GM21825 (cell line): ENCODE measurements at regions not wholly inside any gene's neighbourhood (a gene's known extent, or its start where the extent isn't known, plus 50 kb on each side); places are given as distances from the start of the nearest gene placed in this dataset.
"Not testable (repeated sequence)": the region's sequence is repeated elsewhere in the genome, so short reads cannot be mapped to it uniquely, and the experiment has no call there.

ENCODE experiments used
- ATAC-seq: cut with Tn5 transposase; IDR thresholded peaks from one replicate; pipeline ENCODE4 v1.9.1; 2021; ENCODE audit warnings: mild to moderate bottlenecking, moderate library complexity; ENCODE audit not compliant: unreplicated experiment

- no peak for ATAC-seq
Measured at GRCh38 chr6:40849546-40849945, 189.5 kb downstream of the UNC5CL start.

- ATAC-seq, result no peak
Measured at GRCh38 chr6:40848868-40849514, 190.0 kb downstream of the UNC5CL start.

GRCh38 chr6:40848038-40848437 is 191.0 kb downstream of the UNC5CL start:
- no peak for ATAC-seq

GRCh38 chr6:40845553-40845952 is 193.5 kb downstream of the UNC5CL start:
- ATAC-seq, result no peak

- ATAC-seq, result no peak
Measured at GRCh38 chr6:40844246-40844645, 194.8 kb downstream of the UNC5CL start.

- ATAC-seq, result no peak
Measured at GRCh38 chr6:40841721-40842120, 197.3 kb downstream of the UNC5CL start.

GRCh38 chr6:40832691-40833090 is 206.3 kb downstream of the UNC5CL start:
- ATAC-seq, result no peak

GRCh38 chr6:40831381-40831780 is 207.6 kb downstream of the UNC5CL start:
- no peak for ATAC-seq

- ATAC-seq, result no peak
Measured at GRCh38 chr6:40825102-40825501, 213.9 kb downstream of the UNC5CL start.

GRCh38 chr6:40823917-40824891 is 214.8 kb downstream of the UNC5CL start:
- not testable (repeated sequence) for ATAC-seq

GRCh38 chr6:40822619-40823018 is 216.4 kb downstream of the UNC5CL start:
- ATAC-seq, result no peak

- no peak for ATAC-seq
Measured at GRCh38 chr6:40819182-40819834, 219.7 kb downstream of the UNC5CL start.

- ATAC-seq, result no peak
Measured at GRCh38 chr6:40817369-40817768, 221.7 kb downstream of the UNC5CL start.

- ATAC-seq, result no peak
Measured at GRCh38 chr6:40816601-40817000, 222.4 kb downstream of the UNC5CL start.

- ATAC-seq, result no peak
Measured at GRCh38 chr6:40815731-40816130, 223.3 kb downstream of the UNC5CL start.

GRCh38 chr6:40810171-40810570 is 223.0 kb upstream of the LRFN2 start:
- no peak for ATAC-seq

GRCh38 chr6:40809627-40810026 is 222.5 kb upstream of the LRFN2 start:
- no peak for ATAC-seq

- no peak for ATAC-seq
Measured at GRCh38 chr6:40807484-40807883, 220.3 kb upstream of the LRFN2 start.

GRCh38 chr6:40806256-40806864 is 219.2 kb upstream of the LRFN2 start:
- ATAC-seq, result no peak

- ATAC-seq, result no peak
Measured at GRCh38 chr6:40805336-40805735, 218.2 kb upstream of the LRFN2 start.

GRCh38 chr6:40804905-40805304 is 217.7 kb upstream of the LRFN2 start:
- no peak for ATAC-seq
